Keratinocyte (primary cell): ENCODE measurements at regions not wholly inside any gene's neighbourhood (a gene's known extent, or its start where the extent isn't known, plus 50 kb on each side); places are given as distances from the start of the nearest gene placed in this dataset.
"Not testable (repeated sequence)": the region's sequence is repeated elsewhere in the genome, so short reads cannot be mapped to it uniquely, and the experiment has no call there.

ENCODE experiments used
- DNase-seq: peaks from one replicate; pipeline ENCODE4 v3.0.0-alpha.2; 2011; ENCODE audit warnings: low read depth, missing footprints, low spot score
- FAIRE-seq: peaks from 2 replicates; lab custom pipeline; 2011; peaks lifted over from hg19 to GRCh38; lab: Jason Lieb, UNC
- H2AFZ ChIP-seq: 2 replicates; pipeline ENCODE4 v1.6.0; 2012; ENCODE audit warnings: low read length, control low read depth, inconsistent platforms; ENCODE audit not compliant: control insufficient read depth
- H3K27ac ChIP-seq: 2 replicates; pipeline ENCODE4 v1.5.1; 2011; ENCODE audit warnings: low read length; ENCODE audit not compliant: control insufficient read depth, insufficient read depth
- H3K27me3 ChIP-seq: 3 replicates; pipeline ENCODE4 v1.6.0; 2011; ENCODE audit warnings: low read length; ENCODE audit not compliant: control insufficient read depth, insufficient read depth; ENCODE audit errors: extremely low read depth
- H3K36me3 ChIP-seq, 2 experiments: 2 replicates in 1 of 2; 3 replicates in 1 of 2; pipeline ENCODE4 v1.5.1; 2011; ENCODE audit warnings: low read length in 2 of 2, mild to moderate bottlenecking in 1 of 2; ENCODE audit not compliant: control insufficient read depth in 2 of 2, insufficient read depth in 2 of 2; ENCODE audit errors: extremely low read depth in 1 of 2
- H3K4me1 ChIP-seq: 3 replicates; pipeline ENCODE4 v1.5.1; 2011; ENCODE audit warnings: low read length; ENCODE audit not compliant: control insufficient read depth, insufficient read depth; ENCODE audit errors: extremely low read depth
- H3K4me2 ChIP-seq: 3 replicates; pipeline ENCODE4 v1.6.0; 2011; ENCODE audit warnings: low read depth, low read length; ENCODE audit not compliant: control insufficient read depth, insufficient read depth; ENCODE audit errors: extremely low read depth
- H3K4me3 ChIP-seq, 3 experiments: fragments of 200-600 bp in 1 of 3; sonication (generic) in 1 of 3; 2 replicates in 2 of 3; 3 replicates in 1 of 3; pipeline ENCODE4 v1.5.1; 2011 to 2016; ENCODE audit warnings: low read length in 3 of 3, mild to moderate bottlenecking in 3 of 3, control low read depth in 2 of 3, inconsistent platforms in 1 of 3, low read depth in 1 of 3, mixed read lengths in 1 of 3, mixed run types in 1 of 3, moderate library complexity in 1 of 3; ENCODE audit not compliant: control insufficient read depth in 2 of 3, insufficient read depth in 2 of 3; ENCODE audit errors: extremely low read depth in 1 of 3
- H3K79me2 ChIP-seq: 2 replicates; pipeline ENCODE4 v1.6.0; 2012; ENCODE audit warnings: low read length; ENCODE audit not compliant: control insufficient read depth, insufficient read depth
- H3K9ac ChIP-seq: 3 replicates; pipeline ENCODE4 v1.6.0; 2011; ENCODE audit warnings: low read length; ENCODE audit not compliant: control insufficient read depth, insufficient read depth; ENCODE audit errors: extremely low read depth
- H3K9me1 ChIP-seq: 3 replicates; pipeline ENCODE4 v1.6.0; 2011; ENCODE audit warnings: low read length; ENCODE audit not compliant: control insufficient read depth, insufficient read depth; ENCODE audit errors: extremely low read depth
- H3K9me3 ChIP-seq: 2 replicates; pipeline ENCODE4 v1.5.1; 2012; ENCODE audit warnings: low read depth, low read length; ENCODE audit not compliant: control insufficient read depth
- H4K20me1 ChIP-seq: 3 replicates; pipeline ENCODE4 v1.6.0; 2011; ENCODE audit warnings: low read length; ENCODE audit not compliant: control insufficient read depth, insufficient read depth; ENCODE audit errors: extremely low read depth
- EZH2 ChIP-seq: IDR thresholded peaks from one replicate; pipeline ENCODE4 v1.6.1; 2012; ENCODE audit warnings: inconsistent platforms, mild to moderate bottlenecking, low read length, moderate library complexity
- dilution Hi-C: fragments of 300-500 bp; cut with MboI; formaldehyde crosslinking; loops from one replicate; pipeline ENCODE4 v1.7.0; 2020; ENCODE audit warnings: low sequenced_read_pairs; ENCODE audit not compliant: extremely low pct_ligation_motif_present
- TF ChIP-seq, protein P1 (sequence below), 3 experiments: IDR thresholded peaks in 1 of 3; conservative IDR thresholded peaks in 1 of 3; optimal IDR thresholded peaks in 1 of 3; 2 replicates in 2 of 3; 3 replicates in 1 of 3; pipeline versions ENCODE3 to v1.5.1; 2011; ENCODE audit warnings: low read length in 3 of 3, mild to moderate bottlenecking in 3 of 3, moderate library complexity in 2 of 3, control low read depth in 1 of 3, inconsistent platforms in 1 of 3; ENCODE audit not compliant: insufficient read depth in 2 of 3; ENCODE audit errors: extremely low read depth in 1 of 3

DNA sequence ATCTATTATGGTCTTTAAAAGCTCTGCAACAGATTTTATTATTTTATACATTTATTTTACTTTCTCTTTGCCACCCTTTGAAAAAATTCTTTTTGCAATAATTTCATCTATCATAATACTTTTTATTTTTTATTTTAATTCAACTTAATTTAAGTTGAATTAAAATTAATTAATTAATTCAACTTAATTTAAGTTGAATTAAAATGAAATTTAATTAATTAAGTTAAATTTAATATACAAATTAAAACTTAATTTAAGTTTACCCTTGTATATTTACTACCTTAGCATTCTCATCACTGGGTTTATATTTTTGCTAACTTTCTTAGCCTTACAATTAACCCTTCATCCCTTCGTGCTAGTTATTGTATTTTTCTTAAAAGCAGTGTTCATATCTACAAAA is 301.4 kb downstream of the SLITRK5 start:
- H3K9me1 ChIP-seq = no peaks in the 10 kb centered on the region
- no peak for FAIRE-seq

DNA sequence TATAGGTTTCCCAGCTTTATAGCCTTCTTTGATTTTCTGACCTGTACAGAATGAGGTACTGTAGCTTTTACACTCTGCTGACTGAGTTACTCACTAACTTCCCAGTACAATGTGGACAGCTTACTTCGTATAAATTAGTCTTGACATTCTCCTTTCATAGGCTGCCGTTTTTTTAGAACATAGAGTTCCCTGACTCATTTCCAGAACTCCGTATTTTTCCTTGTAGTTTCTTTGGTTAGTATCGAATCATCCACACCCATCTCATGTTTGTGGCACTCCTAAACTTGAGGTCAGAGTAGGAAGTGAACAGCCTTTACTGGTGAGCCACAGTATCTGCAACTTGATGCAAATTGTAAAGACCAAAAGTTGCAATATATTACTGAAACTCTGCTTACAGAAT is 303.9 kb downstream of the SLITRK5 start:
- Histone ChIP-seq H3K9me1 (no peaks in the 10 kb centered on the region), H3K4me3 (no peak overlapping the region), H3K9me3 (no peaks in the 10 kb centered on the region), H3K27me3 (no peaks in the 10 kb centered on the region), H3K27ac (no peak overlapping the region), H3K79me2 (no peaks in the 10 kb centered on the region), H3K4me1 (no peaks in the 10 kb centered on the region), H4K20me1 (no peaks in the 10 kb centered on the region), H3K36me3 (no peaks in the 10 kb centered on the region), H2AFZ (no peak overlapping the region), H3K9ac (no peak overlapping the region), H3K4me2 (no peak overlapping the region)
- no peak for FAIRE-seq
- DNase-seq = no peak
- TF ChIP-seq EZH2 = no peak
- dilution Hi-C loops = no loop called here

More for the DNA sequence above, 301.4 kb downstream of the SLITRK5 start:
- TF ChIP-seq, protein P1, sequence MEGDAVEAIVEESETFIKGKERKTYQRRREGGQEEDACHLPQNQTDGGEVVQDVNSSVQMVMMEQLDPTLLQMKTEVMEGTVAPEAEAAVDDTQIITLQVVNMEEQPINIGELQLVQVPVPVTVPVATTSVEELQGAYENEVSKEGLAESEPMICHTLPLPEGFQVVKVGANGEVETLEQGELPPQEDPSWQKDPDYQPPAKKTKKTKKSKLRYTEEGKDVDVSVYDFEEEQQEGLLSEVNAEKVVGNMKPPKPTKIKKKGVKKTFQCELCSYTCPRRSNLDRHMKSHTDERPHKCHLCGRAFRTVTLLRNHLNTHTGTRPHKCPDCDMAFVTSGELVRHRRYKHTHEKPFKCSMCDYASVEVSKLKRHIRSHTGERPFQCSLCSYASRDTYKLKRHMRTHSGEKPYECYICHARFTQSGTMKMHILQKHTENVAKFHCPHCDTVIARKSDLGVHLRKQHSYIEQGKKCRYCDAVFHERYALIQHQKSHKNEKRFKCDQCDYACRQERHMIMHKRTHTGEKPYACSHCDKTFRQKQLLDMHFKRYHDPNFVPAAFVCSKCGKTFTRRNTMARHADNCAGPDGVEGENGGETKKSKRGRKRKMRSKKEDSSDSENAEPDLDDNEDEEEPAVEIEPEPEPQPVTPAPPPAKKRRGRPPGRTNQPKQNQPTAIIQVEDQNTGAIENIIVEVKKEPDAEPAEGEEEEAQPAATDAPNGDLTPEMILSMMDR (optimal IDR thresholded peaks at IDR 0.05 in 1 of 3, IDR thresholded peaks at IDR 0.05 in 1 of 3, conservative IDR thresholded peaks at IDR 0.05 in 1 of 3; ENCODE audit: extremely low read depth in 1 of 3, insufficient read depth in 2 of 3, low read length in 3 of 3) = no peak
- no peak for TF ChIP-seq EZH2
- no peak overlapping the region for H3K27ac ChIP-seq
- no peaks in the 10 kb centered on the region for H3K27me3 ChIP-seq
- H3K4me2 ChIP-seq = no peak overlapping the region
- H3K79me2 ChIP-seq = no peaks in the 10 kb centered on the region
- H2AFZ ChIP-seq = no peak overlapping the region
- no peak overlapping the region for H3K4me3 ChIP-seq
- H3K9ac ChIP-seq = no peak overlapping the region
- no peaks in the 10 kb centered on the region for H3K36me3 ChIP-seq
- dilution Hi-C loops = no loop called here
- H3K4me1 ChIP-seq = no peaks in the 10 kb centered on the region
- no peaks in the 10 kb centered on the region for H4K20me1 ChIP-seq
- H3K9me3 ChIP-seq = no peaks in the 10 kb centered on the region
- DNase-seq = no peak

DNA sequence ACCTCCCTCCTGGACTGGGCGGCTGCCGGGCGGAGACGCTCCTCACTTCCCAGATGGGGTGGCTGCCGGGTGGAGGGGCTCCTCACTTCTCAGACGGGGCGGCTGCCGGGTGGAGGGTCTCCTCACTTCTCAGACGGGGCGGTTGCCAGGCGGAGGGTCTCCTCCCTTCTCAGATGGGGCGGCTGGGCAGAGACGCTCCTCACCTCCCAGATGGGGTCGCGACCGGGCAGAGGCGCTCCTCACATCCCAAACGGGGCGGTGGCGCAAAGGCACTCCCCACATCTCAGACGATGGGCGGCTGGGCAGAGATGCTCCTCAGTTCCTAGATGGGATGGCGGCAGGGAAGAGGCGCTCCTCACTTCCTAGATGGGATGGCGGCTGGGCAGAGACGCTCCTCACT is 305.5 kb downstream of the SLITRK5 start:
- H3K36me3 ChIP-seq, H4K20me1 ChIP-seq, H3K9me3 ChIP-seq, H3K4me3 ChIP-seq, FAIRE-seq, H3K9me1 ChIP-seq, H3K27me3 ChIP-seq, H3K9ac ChIP-seq, H3K27ac ChIP-seq, dilution Hi-C loops, H3K4me1 ChIP-seq, H3K79me2 ChIP-seq, H2AFZ ChIP-seq, H3K4me2 ChIP-seq, DNase-seq: not testable (repeated sequence)
